Iris pigment epithelial cell (primary cell): ENCODE measurements at regions not wholly inside any gene's neighbourhood (a gene's known extent, or its start where the extent isn't known, plus 50 kb on each side); places are given as distances from the start of the nearest gene placed in this dataset.
A peak's percentile ranks its signal among the peaks of the same experiment; 100 is the strongest.
"Not testable (repeated sequence)": the region's sequence is repeated elsewhere in the genome, so short reads cannot be mapped to it uniquely, and the experiment has no call there.

ENCODE experiments used
- DNase-seq: peaks from one replicate; pipeline ENCODE4 v3.0.0-alpha.2; 2011; ENCODE audit warnings: low read depth

GRCh38 chr3:139134678-139135372 lies 90.1 kb upstream of the PRR23C start:
- DNase-seq: no peak

DNA sequence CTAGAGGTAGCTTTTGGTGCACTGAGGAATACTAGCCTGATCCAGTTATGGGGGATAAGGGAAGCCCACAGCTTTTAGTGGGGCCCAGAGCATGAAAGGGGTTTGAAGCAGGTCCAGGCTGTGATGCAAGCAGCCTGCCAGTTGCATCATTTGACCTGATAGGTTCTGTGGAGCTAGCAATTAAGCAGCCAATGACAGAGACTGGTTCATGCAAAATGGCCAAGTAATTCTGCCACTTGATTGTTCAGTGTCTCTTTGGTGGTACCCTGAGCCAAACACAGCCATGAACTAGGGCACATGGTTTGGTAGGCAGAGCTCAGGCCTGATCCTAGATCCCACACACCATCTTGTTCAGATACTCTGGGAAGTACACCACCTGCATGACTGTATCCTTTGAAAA lies 91.0 kb upstream of the PRR23C start:
- DNase-seq: no peak

GRCh38 chr3:139136469-139137202 lies 91.9 kb upstream of the PRR23C start:
- DNase-seq: no peak

DNA sequence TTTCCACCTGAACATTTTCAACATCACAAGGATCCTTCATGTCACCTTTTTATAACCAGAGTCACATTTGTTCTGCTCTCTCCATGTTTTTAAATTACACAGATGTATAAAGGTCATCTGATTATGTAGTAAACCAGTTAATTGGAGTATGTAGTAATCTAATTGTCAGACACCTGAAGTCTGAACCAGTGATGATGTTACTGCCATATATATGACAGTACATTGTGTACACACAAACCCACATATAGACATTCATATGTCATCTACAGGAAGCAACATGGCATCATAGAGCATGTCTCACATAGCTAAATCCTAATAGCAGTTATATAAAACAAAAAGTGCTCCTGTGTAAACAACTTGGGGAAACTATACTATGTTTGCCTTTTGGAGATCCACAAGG lies 95.9 kb upstream of the PRR23C start:
- DNase-seq: no peak

GRCh38 chr3:139145980-139146379 lies 101.3 kb upstream of the PRR23C start:
- DNase-seq: not testable (repeated sequence)

DNA sequence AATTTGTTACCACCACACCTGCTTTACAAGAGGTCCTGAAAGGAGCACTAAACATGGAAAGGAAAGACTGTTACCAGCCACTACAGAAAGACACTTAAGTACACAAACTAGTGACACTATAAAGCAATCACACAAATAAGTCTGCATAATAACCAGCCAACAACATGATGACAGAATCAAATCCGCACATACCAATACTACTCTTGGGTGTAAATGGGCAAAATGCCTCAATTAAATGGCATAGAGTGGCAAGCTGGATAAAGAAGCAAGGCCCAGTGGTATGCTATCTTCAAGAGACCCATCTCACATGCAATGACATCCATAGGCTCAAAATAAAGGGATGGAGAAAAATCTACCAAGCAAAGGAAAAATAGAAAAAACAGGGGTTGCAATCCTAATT lies 106.8 kb upstream of the PRR23C start:
- no peak for DNase-seq

DNA sequence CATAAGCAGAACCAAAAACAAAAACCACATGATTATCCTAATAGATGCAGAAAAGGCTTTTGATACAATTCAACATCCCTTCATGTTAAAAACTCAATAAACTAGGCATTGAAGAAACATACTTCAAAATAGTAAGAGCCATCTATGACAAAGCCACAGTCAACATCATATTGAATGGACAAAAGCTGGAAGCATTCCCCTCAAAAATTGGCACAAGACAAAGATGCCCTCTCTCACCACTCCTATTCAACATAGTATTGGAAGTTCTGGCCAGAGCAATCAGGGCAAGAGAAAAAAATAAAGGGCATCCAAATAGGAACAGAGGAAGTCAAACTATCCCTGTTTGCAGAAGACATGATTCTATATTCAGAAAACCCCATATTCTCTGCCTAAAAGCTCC lies 108.7 kb upstream of the PRR23C start:
- not testable (repeated sequence) for DNase-seq

DNA sequence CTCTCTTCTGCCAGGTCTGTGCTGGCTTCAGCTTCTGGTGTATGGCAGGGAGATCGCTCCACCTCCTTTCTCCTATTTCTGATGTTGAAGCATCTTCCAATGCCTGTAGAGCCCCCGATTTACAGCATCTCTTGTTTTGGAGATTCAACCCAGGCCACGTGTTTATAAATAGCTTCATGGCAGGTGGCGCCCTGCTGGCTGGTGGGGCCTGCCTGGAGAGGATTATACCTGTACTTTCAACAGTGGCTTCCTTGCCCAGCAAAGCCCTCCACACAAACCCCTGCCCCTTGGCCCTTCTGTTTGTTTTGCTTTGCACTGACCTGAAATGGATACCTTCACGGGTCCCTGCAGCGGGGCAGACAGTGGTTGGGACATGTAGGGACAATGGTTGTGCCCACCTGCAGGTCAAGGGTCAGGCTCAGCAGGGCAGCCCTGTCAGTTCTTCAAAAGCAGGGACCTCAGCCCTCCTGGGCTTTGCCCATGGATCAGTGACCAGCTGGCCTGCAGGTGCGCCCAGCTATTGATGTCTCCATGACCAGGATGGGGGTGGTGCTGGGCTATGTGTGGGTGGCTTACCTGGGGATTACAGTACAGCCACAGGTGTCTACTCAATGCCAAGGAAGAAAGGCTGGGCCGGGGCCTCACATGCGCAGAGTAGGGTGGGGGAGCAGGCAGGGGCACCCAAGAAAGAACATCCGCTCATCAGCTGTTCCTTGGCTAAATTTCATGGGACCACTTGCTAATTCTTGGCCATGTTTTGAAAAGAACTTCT lies 112.7 kb upstream of the PRR23C start:
- DNase-seq: no peak

GRCh38 chr3:139159356-139159755 lies 114.7 kb upstream of the PRR23C start:
- DNase-seq: no peak

- DNase-seq: peak; percentile 24
These were observed 128.8 kb upstream of the PRR23C start for GRCh38 chr3:139173372-139174108.

DNA sequence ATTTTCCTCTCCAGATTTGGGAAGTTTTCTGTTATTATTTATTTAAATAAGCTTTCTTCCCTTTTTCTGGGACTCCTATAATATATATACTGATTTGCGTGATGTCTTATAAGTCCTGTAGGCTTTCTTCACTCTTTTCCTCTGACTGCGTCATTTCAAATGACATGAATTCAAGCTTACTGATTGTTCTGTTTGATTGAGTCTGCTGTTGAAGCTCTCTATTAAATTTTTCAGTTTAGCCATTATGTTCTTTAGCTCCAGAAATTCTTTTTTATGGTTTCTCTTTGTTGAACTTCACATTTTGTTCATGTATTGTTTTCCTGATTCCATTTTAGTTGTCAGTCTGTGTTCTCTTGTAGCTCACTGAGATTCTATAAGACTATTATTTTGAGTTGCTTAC lies 135.8 kb upstream of the PRR23C start:
- DNase-seq: no peak

- DNase-seq: no peak
These were observed 137.5 kb upstream of the PRR23C start for GRCh38 chr3:139182143-139182542.

GRCh38 chr3:139182598-139182997 lies 137.9 kb upstream of the PRR23C start:
- DNase-seq: no peak

DNA sequence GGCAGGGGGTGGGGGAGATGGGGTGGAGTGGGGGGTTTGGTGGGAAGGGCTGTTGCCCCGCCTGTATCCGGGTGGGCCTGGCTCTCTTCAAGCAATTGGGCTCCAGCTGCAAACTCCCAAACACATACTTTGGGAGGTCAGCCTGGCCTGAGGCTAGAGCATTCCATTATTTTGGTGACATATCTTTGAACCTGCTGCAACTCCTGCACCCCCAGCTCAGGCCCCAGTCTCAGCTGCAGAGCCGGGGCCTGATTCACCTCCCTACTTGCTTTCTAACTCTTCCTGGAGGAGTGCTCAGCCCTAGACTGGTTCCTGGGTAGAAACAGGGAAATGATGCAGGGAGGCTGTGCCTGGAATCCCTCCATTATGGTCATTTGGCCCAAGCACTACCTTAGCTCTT lies 140.8 kb upstream of the PRR23C start:
- no peak for DNase-seq

DNA sequence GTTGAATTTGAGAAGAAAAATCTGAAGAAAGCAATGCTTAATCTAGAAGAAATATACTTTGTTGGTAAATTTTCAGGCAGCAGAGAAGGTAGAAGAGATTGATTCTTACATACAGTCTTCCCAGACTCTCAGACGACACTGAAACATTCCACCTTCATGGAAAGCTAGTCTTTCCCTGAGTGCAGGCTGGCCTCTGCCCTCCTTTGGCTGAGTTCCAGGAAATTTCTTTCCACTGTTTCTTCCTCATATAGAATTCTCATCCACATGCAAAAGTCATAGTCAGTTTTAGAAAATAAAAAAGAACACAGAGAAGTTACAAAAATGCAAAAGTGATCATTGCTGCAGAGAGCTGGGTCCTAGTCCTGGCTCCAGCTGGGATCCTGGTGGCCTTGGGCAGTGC lies 142.5 kb upstream of the PRR23C start:
- DNase-seq: no peak

DNA sequence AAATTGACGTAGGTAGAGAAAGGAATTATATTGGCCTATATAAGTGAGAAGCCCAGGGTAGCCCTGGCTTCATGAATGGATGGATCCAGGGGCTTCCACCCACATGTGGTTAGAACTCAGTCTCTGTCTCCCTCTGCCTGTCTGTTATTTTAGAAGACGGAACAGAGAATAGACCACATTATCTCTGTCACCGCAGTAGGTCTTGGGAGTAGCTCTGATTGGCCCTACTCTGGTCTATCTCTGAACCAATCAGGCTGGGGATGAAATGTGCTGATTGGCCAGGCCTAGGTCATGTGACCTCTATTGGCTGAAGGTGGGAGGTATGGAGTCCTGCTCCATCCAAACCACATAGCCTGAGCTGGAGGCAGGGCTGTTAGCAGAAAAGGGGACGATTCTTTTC lies 143.0 kb upstream of the PRR23C start:
- no peak for DNase-seq

GRCh38 chr3:139189943-139190342 lies 145.3 kb upstream of the PRR23C start:
- no peak for DNase-seq

DNA sequence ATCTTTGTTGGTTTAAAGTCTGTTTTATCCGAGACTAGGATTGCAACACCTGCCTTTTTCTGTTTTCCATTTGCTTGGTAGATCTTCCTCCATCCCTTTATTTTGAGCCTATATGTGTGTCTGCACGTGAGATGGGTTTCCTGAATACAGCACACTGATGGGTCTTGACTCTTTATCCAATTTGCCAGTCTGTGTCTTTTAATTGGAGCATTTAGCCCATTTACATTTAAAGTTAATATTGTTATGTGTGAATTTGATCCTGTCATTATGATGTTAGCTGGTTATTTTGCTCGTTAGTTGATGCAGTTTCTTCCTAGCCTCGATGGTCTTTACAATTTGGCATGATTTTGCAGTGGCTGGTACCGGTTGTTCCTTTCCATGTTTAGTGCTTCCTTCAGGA lies 149.4 kb upstream of the MRPS22 start:
- DNase-seq: not testable (repeated sequence)

- DNase-seq: not testable (repeated sequence)
These were observed 147.7 kb upstream of the MRPS22 start for GRCh38 chr3:139196146-139196545.

GRCh38 chr3:139197251-139197650 lies 146.6 kb upstream of the MRPS22 start:
- no peak for DNase-seq

DNA sequence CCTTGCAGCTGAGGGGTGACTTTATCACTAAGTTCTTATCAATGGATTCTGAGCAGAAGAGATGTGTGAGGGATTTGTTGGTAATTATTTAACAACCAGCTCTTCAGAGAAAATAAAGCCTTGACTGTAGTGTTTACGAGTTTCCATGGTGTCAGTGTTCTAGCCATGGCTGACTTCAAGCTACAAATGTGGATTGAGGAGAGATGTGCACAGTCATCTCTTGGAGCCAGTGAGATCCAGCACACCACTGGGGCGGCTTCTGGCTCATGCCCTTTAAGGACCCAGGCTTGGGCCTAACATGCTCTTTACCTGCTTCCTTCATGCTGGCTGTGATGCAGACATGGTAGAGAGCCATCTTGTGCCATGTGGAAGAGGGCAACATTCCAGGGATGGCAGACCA lies 145.6 kb upstream of the MRPS22 start:
- DNase-seq: no peak

- DNase-seq: no peak
These were observed 144.9 kb upstream of the MRPS22 start for GRCh38 chr3:139198929-139199328.
